HG02610 (cell line): ENCODE measurements at regions not wholly inside any gene's neighbourhood (a gene's known extent, or its start where the extent isn't known, plus 50 kb on each side); places are given as distances from the start of the nearest gene placed in this dataset.

Experiments used
- ATAC-seq: cut with Tn5 transposase; IDR thresholded peaks from one replicate; pipeline ENCODE4 v1.9.1; 2021; ENCODE audit warnings: mild to moderate bottlenecking, moderate library complexity; ENCODE audit not compliant: unreplicated experiment

DNA sequence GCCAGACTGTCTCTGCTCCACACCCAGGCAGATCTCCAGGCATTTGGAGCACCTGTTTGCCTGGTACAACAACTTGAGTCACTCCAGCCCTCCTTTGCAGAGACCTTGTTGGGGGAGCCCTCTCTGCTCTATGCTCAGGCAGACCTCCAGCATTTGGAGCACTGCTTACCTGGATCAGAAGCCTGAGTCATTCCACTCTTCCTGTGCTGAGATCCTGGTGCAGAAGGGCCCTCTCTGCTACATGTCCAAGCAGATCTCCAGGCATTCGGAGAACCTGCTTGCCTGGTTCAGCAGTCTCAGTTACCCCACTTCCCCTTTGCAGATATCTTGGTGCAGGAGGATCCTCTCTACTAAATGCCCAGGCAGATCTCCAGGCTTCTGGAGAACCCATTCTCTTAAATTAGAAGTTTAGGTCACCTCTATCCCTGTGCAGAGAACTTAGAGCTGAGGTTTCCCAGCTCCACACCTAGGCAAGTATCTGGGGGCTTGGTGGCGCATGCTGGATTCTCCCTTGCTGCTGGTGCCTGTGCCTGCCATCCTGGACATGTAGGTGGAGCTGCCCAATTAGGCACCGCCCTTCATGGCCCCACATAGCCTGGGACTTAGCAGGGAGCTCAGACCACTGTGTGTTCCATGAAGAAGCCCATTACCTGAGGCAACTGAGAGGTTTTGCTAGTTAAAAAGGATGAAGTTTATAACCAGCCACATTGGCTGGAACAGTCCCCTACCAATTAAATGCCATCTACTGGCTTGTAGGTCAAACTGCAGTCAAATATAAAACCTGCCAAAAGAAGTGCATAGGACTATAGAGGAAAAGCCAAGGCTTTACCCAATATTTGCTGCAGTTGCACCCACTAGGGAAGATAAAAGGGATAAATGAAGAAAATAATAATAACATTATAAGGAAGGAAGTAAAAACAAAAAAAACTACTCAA, 97.6 kb upstream of the SLITRK6 start:
- no peak for ATAC-seq

DNA sequence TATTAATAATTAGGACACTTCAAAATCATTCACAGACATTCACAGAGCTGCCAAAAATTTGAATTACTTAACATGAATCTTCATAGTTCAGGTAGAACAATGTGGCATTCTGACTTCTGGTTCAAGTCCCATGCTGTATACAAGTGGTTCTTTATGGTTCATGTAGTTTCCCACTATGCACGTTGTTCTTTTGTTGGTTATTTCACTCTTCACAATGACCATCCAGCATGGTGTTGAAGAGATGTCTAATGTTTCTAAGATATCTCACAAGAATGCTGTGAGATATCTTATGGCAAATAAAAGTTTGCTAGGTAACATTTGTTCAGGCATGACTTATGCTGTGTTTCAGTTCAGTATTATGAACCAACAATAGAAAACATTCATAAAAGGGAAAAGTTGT, 88.2 kb upstream of the SLITRK6 start:
- ATAC-seq, result no peak

GRCh38 chr13:85879014-85879413, 79.8 kb upstream of the SLITRK6 start:
- ATAC-seq, result no peak

DNA sequence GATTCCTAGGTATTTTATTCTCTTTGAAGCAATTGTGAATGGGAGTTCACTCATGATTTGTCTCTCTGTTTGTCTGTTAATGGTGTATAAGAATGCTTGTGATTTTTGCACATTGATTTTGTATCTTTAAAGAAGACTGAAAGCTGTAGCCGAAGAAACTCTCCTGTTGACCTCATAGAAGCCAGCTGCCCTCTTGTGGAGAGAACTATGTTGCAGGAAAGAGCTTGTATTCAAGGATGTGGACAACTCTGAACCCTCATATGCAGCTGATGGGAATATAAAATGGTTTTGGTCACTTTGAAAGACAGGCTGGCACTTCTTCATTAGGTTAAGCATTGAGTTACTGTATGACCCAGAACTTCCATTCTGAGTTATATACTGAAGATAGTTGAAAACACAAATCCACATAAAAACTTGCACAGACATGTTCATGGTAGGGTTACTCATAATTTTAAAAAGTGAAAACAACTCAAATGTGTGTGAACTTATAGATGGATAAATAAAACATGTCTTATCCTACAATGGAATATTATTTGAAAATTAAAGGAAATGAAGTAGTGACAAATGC, 65.8 kb upstream of the SLITRK6 start:
- no peak for ATAC-seq

DNA sequence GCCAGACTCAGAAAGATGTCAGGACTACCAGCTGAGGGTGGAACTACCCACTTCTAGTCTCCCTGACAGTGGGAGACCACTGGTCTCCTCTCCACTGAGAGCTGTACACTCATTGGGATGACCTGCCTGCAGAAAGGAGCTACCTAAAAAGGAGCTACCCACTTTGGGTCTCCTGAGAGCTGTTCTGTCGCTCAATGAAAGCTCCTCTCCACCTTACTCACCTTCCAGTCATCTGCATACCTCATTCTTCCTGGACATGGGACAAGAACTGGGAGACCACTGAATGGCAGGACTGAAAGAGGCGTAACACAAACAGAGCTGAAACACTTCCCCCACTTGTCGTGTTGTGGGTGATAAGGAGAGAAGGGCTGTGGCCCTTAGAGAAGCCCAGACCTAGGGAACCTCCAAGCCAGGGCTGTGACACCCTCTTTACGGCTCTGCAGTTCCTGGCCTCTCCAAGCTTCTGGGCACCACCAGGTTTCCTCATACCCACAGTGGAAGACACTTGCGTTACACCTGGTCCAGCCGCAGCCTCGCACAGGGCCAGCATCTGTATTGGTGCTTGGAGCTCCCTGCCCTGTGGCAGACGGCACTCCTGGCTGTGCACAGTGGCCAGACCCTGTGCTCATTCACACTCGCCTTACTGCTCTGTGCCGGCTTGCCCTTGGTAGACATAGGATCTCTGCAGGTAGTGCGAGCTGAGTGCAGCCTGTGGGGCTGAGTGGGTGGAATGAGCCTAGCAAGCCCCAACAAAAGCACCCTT, 54.9 kb upstream of the SLITRK6 start:
- no peak for ATAC-seq

- no peak for ATAC-seq
Measured at GRCh38 chr13:85853161-85853894, 54.1 kb upstream of the SLITRK6 start.
